IMR-90 (cell line): ENCODE measurements at regions not wholly inside any gene's neighbourhood (a gene's known extent, or its start where the extent isn't known, plus 50 kb on each side); places are given as distances from the start of the nearest gene placed in this dataset.

Experiments used
- ATAC-seq: fragments of 200-7000 bp; cut with Tn5 transposase; 2 replicates; pipeline ENCODE4 v1.9.1; 2020; ENCODE audit warnings: low read depth, mild to moderate bottlenecking, moderate library complexity
- BruUV-seq: library from RNA; stranded (reverse); fragments of 400-500 nt; replicated peaks from 2 replicates; lab custom pipeline; 2021; lab: Mats Ljungman, UMichigan
- CTCF ChIA-PET: fragments of 300-600 bp; formaldehyde crosslinking; extraction: SDS; loops from one replicate; lab custom pipeline; 2021; ENCODE audit warnings: antibody characterized with exemption; lab: Yijun Ruan, JAX
- POLR2A ChIA-PET: fragments of 300-600 bp; sonication (Branson Sonifier 250); formaldehyde crosslinking; loops from one replicate; lab custom pipeline; 2022; ENCODE audit warnings: antibody characterized with exemption; ENCODE audit not compliant: unreplicated experiment; lab: Charles Lee
- DNase-seq: peaks from one replicate; pipeline ENCODE4 v3.0.0; 2013
- H2AFZ ChIP-seq: replicated peaks from 2 replicates; pipeline ENCODE3; 2013; ENCODE audit warnings: low read length, mild to moderate bottlenecking; ENCODE audit not compliant: poor library complexity
- H2AK5ac ChIP-seq: 2 replicates; pipeline ENCODE4 v1.6.1; 2013; ENCODE audit warnings: low read depth, low read length, inconsistent platforms
- H2AK9ac ChIP-seq: replicated peaks from 2 replicates; pipeline ENCODE3; 2013; ENCODE audit warnings: mild to moderate bottlenecking, low read depth, low read length, moderate library complexity; ENCODE audit not compliant: poor library complexity
- H2BK120ac ChIP-seq: 2 replicates; pipeline ENCODE4 v1.6.1; 2013; ENCODE audit warnings: low read depth, low read length, inconsistent platforms
- H2BK15ac ChIP-seq: 3 replicates; pipeline ENCODE4 v1.6.1; 2013; ENCODE audit warnings: low read depth, low read length, inconsistent platforms
- H2BK20ac ChIP-seq: 2 replicates; pipeline ENCODE4 v1.6.1; 2013; ENCODE audit warnings: low read depth, mild to moderate bottlenecking, inconsistent platforms, low read length, moderate library complexity
- H2BK5ac ChIP-seq: 2 replicates; pipeline ENCODE4 v1.6.1; 2013; ENCODE audit warnings: mild to moderate bottlenecking, low read depth, low read length, inconsistent platforms; ENCODE audit not compliant: poor library complexity, severe bottlenecking
- H3K14ac ChIP-seq: replicated peaks from 2 replicates; pipeline ENCODE4 v1.6.1; 2013; ENCODE audit warnings: low read depth, low read length, inconsistent platforms
- H3K18ac ChIP-seq: 2 replicates; pipeline ENCODE4 v1.6.1; 2013; ENCODE audit warnings: low read depth, low read length, control low read depth
- H3K23ac ChIP-seq: 2 replicates; pipeline ENCODE4 v1.6.1; 2013; ENCODE audit warnings: low read depth, low read length, inconsistent platforms
- H3K27ac ChIP-seq: 2 replicates; pipeline ENCODE4 v1.5.1; 2013; ENCODE audit warnings: mild to moderate bottlenecking, control low read depth, low read length; ENCODE audit not compliant: insufficient read depth
- H3K27me3 ChIP-seq: 2 replicates; pipeline ENCODE4 v1.6.1; 2013; ENCODE audit warnings: low read length; ENCODE audit not compliant: control insufficient read depth, insufficient read depth
- H3K36me3 ChIP-seq: 2 replicates; pipeline ENCODE4 v1.6.1; 2013; ENCODE audit warnings: low read length, mixed read lengths; ENCODE audit not compliant: control insufficient read depth, insufficient read depth
- H3K4ac ChIP-seq: 2 replicates; pipeline ENCODE4 v1.6.1; 2013; ENCODE audit warnings: low read depth, low read length, inconsistent platforms
- H3K4me1 ChIP-seq: 2 replicates; pipeline ENCODE4 v1.6.1; 2013; ENCODE audit warnings: low read length, mixed read lengths; ENCODE audit not compliant: control insufficient read depth, insufficient read depth
- H3K4me2 ChIP-seq: 2 replicates; pipeline ENCODE4 v1.6.1; 2013; ENCODE audit warnings: low read depth, mild to moderate bottlenecking, control low read depth, low read length, moderate library complexity
- H3K4me3 ChIP-seq: 2 replicates; pipeline ENCODE4 v1.5.1; 2013; ENCODE audit warnings: low read depth, mild to moderate bottlenecking, control low read depth, low read length, moderate library complexity; ENCODE audit not compliant: insufficient read depth
- H3K56ac ChIP-seq: 2 replicates; pipeline ENCODE4 v1.6.1; 2013; ENCODE audit warnings: low read length, inconsistent platforms; ENCODE audit not compliant: insufficient read depth; ENCODE audit errors: extremely low read depth
- H3K79me1 ChIP-seq, 2 experiments: 2 replicates each; pipeline ENCODE4 v1.6.1; 2013; ENCODE audit warnings: low read length in 2 of 2, inconsistent platforms in 1 of 2, low read depth in 1 of 2
- H3K9ac ChIP-seq: 2 replicates; pipeline ENCODE4 v1.6.1; 2013; ENCODE audit warnings: low read depth, low read length, control low read depth
- H3K9me1 ChIP-seq: 2 replicates; pipeline ENCODE4 v1.6.1; 2013; ENCODE audit warnings: low read length, inconsistent platforms; ENCODE audit not compliant: insufficient read depth
- H3K9me3 ChIP-seq: 2 replicates; pipeline ENCODE4 v1.6.1; 2013; ENCODE audit warnings: low read length; ENCODE audit not compliant: control insufficient read depth, insufficient read depth
- H4K20me1 ChIP-seq: 2 replicates; pipeline ENCODE4 v1.6.1; 2013; ENCODE audit warnings: low read length, inconsistent platforms; ENCODE audit not compliant: insufficient read depth
- H4K5ac ChIP-seq: 2 replicates; pipeline ENCODE4 v1.6.1; 2013; ENCODE audit warnings: mild to moderate bottlenecking, low read depth, low read length, control low read depth
- H4K8ac ChIP-seq, 2 experiments: 2 replicates each; pipeline ENCODE4 v1.6.1; 2013; ENCODE audit warnings: low read depth in 2 of 2, low read length in 2 of 2, control low read depth in 1 of 2, inconsistent platforms in 1 of 2
- H4K91ac ChIP-seq: 2 replicates; pipeline ENCODE4 v1.6.1; 2013; ENCODE audit warnings: low read depth, low read length, inconsistent platforms; ENCODE audit not compliant: insufficient read depth
- ELK1 ChIP-seq: fragments of 150-350 bp; IDR thresholded peaks from 2 replicates; pipeline ENCODE4 v1.6.1; 2016; ENCODE audit warnings: low read depth, mild to moderate bottlenecking, low read length, moderate library complexity, borderline replicate concordance
- MAFK ChIP-seq: IDR thresholded peaks from 2 replicates; pipeline ENCODE4 v1.6.1; 2012; ENCODE audit warnings: low read depth, low read length, improper control_type of control experiment
- NFE2L2 ChIP-seq: fragments of 150-350 bp; IDR thresholded peaks from 2 replicates; pipeline ENCODE4 v1.6.1; 2016; ENCODE audit warnings: low read depth, mild to moderate bottlenecking, low read length
- RAD21 ChIP-seq: IDR thresholded peaks from 2 replicates; pipeline ENCODE4 v1.6.1; 2012; ENCODE audit warnings: low read length, improper control_type of control experiment
- WGBS, 2 experiments: methylation state at CpG; one replicate each; pipeline versions ENCODE4 v1.1.5 to v1.1.7; 2013; ENCODE audit warnings: missing lambda C conversion rate in 2 of 2; ENCODE audit not compliant: insufficient read length in 1 of 2; ENCODE audit errors: extremely low coverage in 2 of 2; 5-methylcytosine and 5-hydroxymethylcytosine counted together
- dilution Hi-C: fragments of 300-500 bp; cut with HindIII; formaldehyde crosslinking; loops from one replicate; pipeline ENCODE4 v1.14.3; 2018; ENCODE audit warnings: low sequenced_read_pairs; ENCODE audit not compliant: unreplicated experiment
- in situ Hi-C: fragments of 300-500 bp; cut with MboI; formaldehyde crosslinking; loops from 3 replicates; pipeline ENCODE4 v1.14.3; 2019; ENCODE audit warnings: low sequenced_read_pairs, inconsistent platforms, mixed read lengths
- intact Hi-C: fragments of 100-400 bp; cut with micrococcal nuclease; formaldehyde crosslinking; loops from 2 replicates; pipeline ENCODE4 v1.10.0; 2022

GRCh38 chr21:16377857-16378256, 648.1 kb downstream of the USP25 start:
- no peak overlapping the region for H3K18ac ChIP-seq
- no peak overlapping the region for H3K4me3 ChIP-seq
- dilution Hi-C loops: no loop called here
- no peak overlapping the region for H4K91ac ChIP-seq
- WGBS, 2 experiments: no CpG with 5 or more reads among the region's 2 CpGs
- H3K23ac ChIP-seq: no peak overlapping the region
- in situ Hi-C loops: no loop called here
- no peaks in the 10 kb centered on the region for H3K9me3 ChIP-seq
- H4K5ac ChIP-seq: no peak overlapping the region
- no peak overlapping the region for H2AFZ ChIP-seq
- ChIA-PET POLR2A (no interaction called here), CTCF (no interaction called here)
- no TSS peak for BruUV-seq
- DNase-seq (no peak), ATAC-seq (no peak)
- no peak overlapping the region for H2BK120ac ChIP-seq
- H2BK5ac ChIP-seq: no peak overlapping the region
- intact Hi-C loops: no loop called here
- no peak overlapping the region for H3K9ac ChIP-seq
- no peaks in the 10 kb centered on the region for H3K9me1 ChIP-seq
- no peak overlapping the region for H3K27ac ChIP-seq
- no peak overlapping the region for H2BK15ac ChIP-seq
- H3K79me1 ChIP-seq: no peaks in the 10 kb centered on the region
- no peaks in the 10 kb centered on the region for H4K20me1 ChIP-seq
- no peak overlapping the region for H2BK20ac ChIP-seq
- H2AK5ac ChIP-seq: no peak overlapping the region
- H3K4me2 ChIP-seq: no peak overlapping the region
- no peak overlapping the region for H4K8ac ChIP-seq
- H3K4me1 ChIP-seq: no peaks in the 10 kb centered on the region
- H2AK9ac ChIP-seq: no peak overlapping the region
- H3K14ac ChIP-seq: no peak overlapping the region
- no peak overlapping the region for H3K56ac ChIP-seq
- TF ChIP-seq NFE2L2 (no peak), RAD21 (no peak), ELK1 (no peak), MAFK (no peak)
- H3K36me3 ChIP-seq: no peaks in the 10 kb centered on the region
- H3K4ac ChIP-seq: no peak overlapping the region
- H3K27me3 ChIP-seq: no peaks in the 10 kb centered on the region
